Mucosa of descending colon (tissue), 3 donors: ENCODE measurements at regions not wholly inside any gene's neighbourhood (a gene's known extent, or its start where the extent isn't known, plus 50 kb on each side); places are given as distances from the start of the nearest gene placed in this dataset.

Experiments
- ATAC-seq: fragments of 200-7000 bp; cut with Tn5 transposase; one replicate; pipeline ENCODE4 v1.9.1; 2020; ENCODE audit warnings: mild to moderate bottlenecking, moderate library complexity
- DNase-seq, 3 donors: peaks; one replicate each; pipeline ENCODE4 v3.0.0-alpha.2; 2020
- H3K36me3 ChIP-seq: fragments of 200-600 bp; one replicate; pipeline ENCODE4 v1.8.0; 2021; ENCODE audit warnings: low read depth, mild to moderate bottlenecking
- H3K4me1 ChIP-seq: fragments of 200-600 bp; one replicate; pipeline ENCODE4 v1.8.0; 2021; ENCODE audit warnings: low read depth, mild to moderate bottlenecking
- H3K4me3 ChIP-seq: fragments of 200-600 bp; one replicate; pipeline ENCODE4 v1.8.0; 2021; ENCODE audit warnings: mild to moderate bottlenecking
- H3K9me3 ChIP-seq: fragments of 200-600 bp; one replicate; pipeline ENCODE4 v1.8.0; 2021; ENCODE audit warnings: mild to moderate bottlenecking
- intact Hi-C, 2 donors: fragments of 100-400 bp; cut with DNase I in 1 of 2; cut with micrococcal nuclease in 1 of 2; formaldehyde crosslinking; loops; one replicate each; pipeline versions ENCODE4 v1.11.0 to v1.11.1; 2022; cut with DNase I, micrococcal nuclease
- TF ChIP-seq, protein P1 (sequence below): fragments of 200-600 bp; IDR thresholded peaks from one replicate; pipeline ENCODE4 v1.8.0; 2022; ENCODE audit warnings: antibody characterized with exemption, mild to moderate bottlenecking
- donor health status: DM: no; HTN: no; CAD: no; lungs with moderate emphysema.
- donor health status: DM: no; HTN: no; CAD: no.
- donor health status: DM: no; HTN: yes; CAD: no.

DNA sequence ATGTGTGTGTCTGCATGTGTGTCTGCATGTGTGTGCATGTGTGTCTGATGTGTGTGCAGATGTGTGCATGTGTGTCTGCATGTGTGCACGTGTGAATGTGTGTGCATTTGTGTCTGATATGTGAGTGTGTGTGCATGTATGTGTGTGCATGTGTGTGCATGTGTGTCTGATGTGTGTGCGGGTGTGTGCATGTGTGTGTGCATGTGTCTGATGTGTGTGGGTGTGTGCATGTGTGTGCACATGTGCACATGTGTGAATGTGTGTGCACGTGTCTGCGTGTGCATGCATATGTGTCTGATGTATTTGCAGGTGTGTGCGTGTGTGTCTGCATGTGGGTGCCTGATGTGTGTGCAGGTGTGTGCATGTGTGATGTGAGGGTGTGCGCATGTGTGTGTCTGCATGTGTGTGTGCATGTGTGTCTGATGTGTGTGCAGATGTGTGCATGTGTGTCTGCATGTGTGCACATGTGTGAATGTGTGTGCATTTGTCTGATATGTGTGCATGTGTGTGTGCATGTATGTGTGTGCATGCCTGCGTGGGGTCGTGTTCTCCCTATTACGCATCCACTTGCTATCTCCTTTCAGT lies 470.1 kb upstream of the HS6ST1 start:
- H3K4me1 ChIP-seq: no peaks in the 10 kb centered on the region
- H3K4me3 ChIP-seq: no peak overlapping the region
- ATAC-seq (no peak), DNase-seq (no peak)
- no peaks in the 10 kb centered on the region for H3K9me3 ChIP-seq
- H3K36me3 ChIP-seq: no peaks in the 10 kb centered on the region
- TF ChIP-seq, protein P1, sequence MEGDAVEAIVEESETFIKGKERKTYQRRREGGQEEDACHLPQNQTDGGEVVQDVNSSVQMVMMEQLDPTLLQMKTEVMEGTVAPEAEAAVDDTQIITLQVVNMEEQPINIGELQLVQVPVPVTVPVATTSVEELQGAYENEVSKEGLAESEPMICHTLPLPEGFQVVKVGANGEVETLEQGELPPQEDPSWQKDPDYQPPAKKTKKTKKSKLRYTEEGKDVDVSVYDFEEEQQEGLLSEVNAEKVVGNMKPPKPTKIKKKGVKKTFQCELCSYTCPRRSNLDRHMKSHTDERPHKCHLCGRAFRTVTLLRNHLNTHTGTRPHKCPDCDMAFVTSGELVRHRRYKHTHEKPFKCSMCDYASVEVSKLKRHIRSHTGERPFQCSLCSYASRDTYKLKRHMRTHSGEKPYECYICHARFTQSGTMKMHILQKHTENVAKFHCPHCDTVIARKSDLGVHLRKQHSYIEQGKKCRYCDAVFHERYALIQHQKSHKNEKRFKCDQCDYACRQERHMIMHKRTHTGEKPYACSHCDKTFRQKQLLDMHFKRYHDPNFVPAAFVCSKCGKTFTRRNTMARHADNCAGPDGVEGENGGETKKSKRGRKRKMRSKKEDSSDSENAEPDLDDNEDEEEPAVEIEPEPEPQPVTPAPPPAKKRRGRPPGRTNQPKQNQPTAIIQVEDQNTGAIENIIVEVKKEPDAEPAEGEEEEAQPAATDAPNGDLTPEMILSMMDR: no peak
- intact Hi-C loops: no loop called here

DNA sequence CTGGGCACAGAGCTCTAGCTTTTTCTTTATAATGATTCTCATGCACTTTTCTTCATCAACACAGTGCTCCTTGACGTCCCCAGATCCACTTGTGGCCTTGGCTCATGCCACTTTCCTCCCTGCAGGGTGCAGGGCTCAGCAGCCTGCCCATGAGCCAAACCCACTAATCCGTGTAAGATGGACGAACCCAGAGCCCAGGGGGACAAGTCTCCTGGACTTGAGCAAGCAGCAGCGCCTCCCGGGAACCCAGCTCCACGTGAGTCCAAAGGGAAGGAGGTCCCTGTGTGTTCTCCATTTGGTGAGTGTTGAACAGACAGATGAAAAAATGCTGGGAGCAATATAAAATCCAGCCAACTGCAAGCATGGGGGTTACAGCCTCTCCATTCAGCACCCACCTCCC lies 470.6 kb upstream of the HS6ST1 start:
- DNase-seq: no peak

DNA sequence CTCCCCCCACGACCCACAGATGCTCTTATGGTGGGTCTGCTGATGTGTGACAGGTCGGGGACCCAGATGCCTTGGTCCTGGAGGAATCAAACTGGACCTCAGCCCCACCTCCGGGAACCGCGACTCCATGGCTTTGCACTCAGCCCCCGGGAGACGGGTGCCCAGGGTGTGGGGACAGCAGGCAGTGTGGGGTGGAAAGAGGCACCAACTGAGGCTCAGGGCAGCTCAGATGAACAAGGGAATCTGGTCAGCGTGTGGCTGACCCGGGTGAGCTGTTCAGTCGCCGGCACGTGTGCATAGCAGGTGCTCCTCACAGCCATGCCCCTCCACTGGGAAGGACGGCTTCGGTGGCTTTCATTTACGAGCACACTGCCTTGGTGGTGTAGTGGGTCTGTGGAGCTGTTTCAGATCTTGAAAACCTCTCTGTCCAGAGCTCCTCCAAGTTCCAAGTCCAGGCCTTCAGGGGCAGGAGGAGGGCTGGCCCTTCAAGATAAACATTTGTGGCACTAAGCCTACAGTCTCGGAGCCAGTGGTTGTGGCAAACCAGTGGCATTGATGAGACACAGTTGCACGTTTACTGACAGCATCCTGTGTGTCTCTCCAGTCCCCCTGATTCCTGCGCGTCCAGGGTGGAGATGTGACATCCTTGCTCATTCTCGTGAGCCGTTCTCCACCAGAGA lies 471.2 kb upstream of the HS6ST1 start:
- DNase-seq: no peak
- H3K36me3 ChIP-seq: no peaks in the 10 kb centered on the region
- no peaks in the 10 kb centered on the region for H3K9me3 ChIP-seq
- intact Hi-C loops: no loop called here
- TF ChIP-seq, protein P1: no peak
- ATAC-seq: no peak
- H3K4me3 ChIP-seq: no peak overlapping the region
- H3K4me1 ChIP-seq: no peaks in the 10 kb centered on the region

More for the DNA sequence above, 470.6 kb upstream of the HS6ST1 start:
- intact Hi-C loops: no loop called here
- TF ChIP-seq, protein P1: no peak
- Histone ChIP-seq H3K4me3 (no peak overlapping the region), H3K9me3 (no peaks in the 10 kb centered on the region), H3K36me3 (no peaks in the 10 kb centered on the region), H3K4me1 (no peaks in the 10 kb centered on the region)
- ATAC-seq: no peak

DNA sequence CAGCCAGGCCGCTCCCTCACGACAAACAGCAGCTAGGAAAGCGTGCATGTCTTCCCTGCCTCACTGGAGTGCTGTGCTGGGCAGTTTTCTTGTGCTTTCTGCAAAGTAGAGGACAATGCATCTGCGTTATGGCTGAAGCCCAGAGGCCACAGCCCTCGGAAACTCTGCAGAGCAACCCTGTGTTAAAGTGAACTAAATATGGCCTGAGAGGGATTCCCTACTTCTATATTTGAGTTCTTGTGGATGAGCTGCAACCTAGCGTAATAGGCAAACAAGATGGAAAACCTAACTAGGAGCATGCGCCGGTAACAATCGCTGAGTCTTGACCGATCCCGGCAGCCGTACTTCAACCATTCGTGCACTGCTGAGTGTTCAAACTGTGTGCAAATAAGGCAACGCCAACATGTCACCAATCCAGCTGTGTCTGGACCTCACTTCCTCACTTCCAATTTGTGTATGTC lies 471.9 kb upstream of the HS6ST1 start:
- Histone ChIP-seq H3K4me3 (no peak overlapping the region), H3K9me3 (no peaks in the 10 kb centered on the region), H3K36me3 (no peaks in the 10 kb centered on the region), H3K4me1 (no peaks in the 10 kb centered on the region)
- intact Hi-C loops: no loop called here
- ATAC-seq (no peak), DNase-seq (no peak)
- TF ChIP-seq, protein P1: no peak

GRCh38 chr2:128791120-128791984 lies 472.7 kb upstream of the HS6ST1 start:
- intact Hi-C loops: no loop called here
- no peak for DNase-seq
- ATAC-seq: no peak
- Histone ChIP-seq H3K4me1 (no peaks in the 10 kb centered on the region), H3K36me3 (no peaks in the 10 kb centered on the region), H3K9me3 (no peaks in the 10 kb centered on the region), H3K4me3 (no peak overlapping the region)
- TF ChIP-seq, protein P1: no peak
